ENCODE measurements at regions not wholly inside any gene's neighbourhood (a gene's known extent, or its start where the extent isn't known, plus 50 kb on each side); places are given as distances from the start of the nearest gene placed in this dataset.
A peak's percentile ranks its signal among the peaks of the same experiment; 100 is the strongest.
"Not testable (repeated sequence)": the region's sequence is repeated elsewhere in the genome, so short reads cannot be mapped to it uniquely, and the experiment has no call there.

- Histone ChIP-seq H3K9me2 (replicated peaks; ENCODE audit: insufficient read depth, low read length) (no peaks in the 10 kb centered on the region), H3K79me2 (ENCODE audit: low read length) (no peaks in the 10 kb centered on the region), H3K27me3 (ENCODE audit: low read length) (no peaks in the 10 kb centered on the region), H3K9me3 (ENCODE audit: low read length) (no peaks in the 10 kb centered on the region), H3K9ac (ENCODE audit: low read length) (no peak overlapping the region), H3K4me2 (ENCODE audit: low read depth, low read length, poor library complexity, severe bottlenecking) (no peak overlapping the region), H2AFZ (ENCODE audit: low read length) (no peak overlapping the region), H3K4me1 (ENCODE audit: low read length) (no peaks in the 10 kb centered on the region), H4K20me1 (ENCODE audit: insufficient read depth, low read depth, low read length) (no peaks in the 10 kb centered on the region), H3K27ac (ENCODE audit: low read length) (no peak overlapping the region), H3K36me3 (ENCODE audit: insufficient read depth, low read length) (no peaks in the 10 kb centered on the region), H3K4me3 (ENCODE audit: low read length) (no peak overlapping the region)
- peak; percentile 71 for DNase-seq
Measured at GRCh38 chr21:36615274-36615964, 83.5 kb upstream of the SIM2 start.

GRCh38 chr21:36616773-36617172 lies 82.1 kb upstream of the SIM2 start:
- not testable (repeated sequence) for H3K4me3 ChIP-seq (ENCODE audit: low read length); DNase-seq; H4K20me1 ChIP-seq (ENCODE audit: insufficient read depth, low read depth, low read length); H3K79me2 ChIP-seq (ENCODE audit: low read length); H3K9me2 ChIP-seq (replicated peaks; ENCODE audit: insufficient read depth, low read length); H3K4me1 ChIP-seq (ENCODE audit: low read length); H3K27me3 ChIP-seq (ENCODE audit: low read length); H3K27ac ChIP-seq (ENCODE audit: low read length); H2AFZ ChIP-seq (ENCODE audit: low read length); H3K9me3 ChIP-seq (ENCODE audit: low read length); H3K4me2 ChIP-seq (ENCODE audit: low read depth, low read length, poor library complexity, severe bottlenecking); H3K9ac ChIP-seq (ENCODE audit: low read length); H3K36me3 ChIP-seq (ENCODE audit: insufficient read depth, low read length)

- not testable (repeated sequence) for H3K79me2 ChIP-seq (ENCODE audit: low read length); H3K4me3 ChIP-seq (ENCODE audit: low read length); H3K36me3 ChIP-seq (ENCODE audit: insufficient read depth, low read length); H3K27ac ChIP-seq (ENCODE audit: low read length); H3K9ac ChIP-seq (ENCODE audit: low read length); H3K9me2 ChIP-seq (replicated peaks; ENCODE audit: insufficient read depth, low read length); H2AFZ ChIP-seq (ENCODE audit: low read length); H3K27me3 ChIP-seq (ENCODE audit: low read length); DNase-seq; H3K4me1 ChIP-seq (ENCODE audit: low read length); H3K4me2 ChIP-seq (ENCODE audit: low read depth, low read length, poor library complexity, severe bottlenecking); H3K9me3 ChIP-seq (ENCODE audit: low read length); H4K20me1 ChIP-seq (ENCODE audit: insufficient read depth, low read depth, low read length)
Measured at GRCh38 chr21:36621794-36622193, 77.1 kb upstream of the SIM2 start.

GRCh38 chr21:36624105-36624504 lies 74.8 kb upstream of the SIM2 start:
- Histone ChIP-seq H2AFZ (ENCODE audit: low read length) (no peak overlapping the region), H3K9ac (ENCODE audit: low read length) (no peak overlapping the region), H3K4me1 (ENCODE audit: low read length) (no peaks in the 10 kb centered on the region), H3K4me3 (ENCODE audit: low read length) (no peak overlapping the region), H3K9me3 (ENCODE audit: low read length) (no peaks in the 10 kb centered on the region), H3K27me3 (ENCODE audit: low read length) (no peaks in the 10 kb centered on the region), H3K4me2 (ENCODE audit: low read depth, low read length, poor library complexity, severe bottlenecking) (no peak overlapping the region), H3K36me3 (ENCODE audit: insufficient read depth, low read length) (no peaks in the 10 kb centered on the region), H3K79me2 (ENCODE audit: low read length) (no peaks in the 10 kb centered on the region), H4K20me1 (ENCODE audit: insufficient read depth, low read depth, low read length) (no peaks in the 10 kb centered on the region), H3K27ac (ENCODE audit: low read length) (no peak overlapping the region), H3K9me2 (replicated peaks; ENCODE audit: insufficient read depth, low read length) (no peaks in the 10 kb centered on the region)
- DNase-seq = no peak

GRCh38 chr21:36626791-36627190 lies 72.1 kb upstream of the SIM2 start:
- no peak overlapping the region for H3K27ac ChIP-seq (ENCODE audit: low read length)
- H3K9me2 ChIP-seq (replicated peaks; ENCODE audit: insufficient read depth, low read length) = no peaks in the 10 kb centered on the region
- no peak for DNase-seq
- no peak overlapping the region for H3K4me2 ChIP-seq (ENCODE audit: low read depth, low read length, poor library complexity, severe bottlenecking)
- no peaks in the 10 kb centered on the region for H3K9me3 ChIP-seq (ENCODE audit: low read length)
- no peak overlapping the region for H3K9ac ChIP-seq (ENCODE audit: low read length)
- no peaks in the 10 kb centered on the region for H3K4me1 ChIP-seq (ENCODE audit: low read length)
- H2AFZ ChIP-seq (ENCODE audit: low read length) = no peak overlapping the region
- H3K36me3 ChIP-seq (ENCODE audit: insufficient read depth, low read length) = no peaks in the 10 kb centered on the region
- no peaks in the 10 kb centered on the region; the same call in 1 of the 2 replicates for H4K20me1 ChIP-seq (ENCODE audit: insufficient read depth, low read depth, low read length)
- no peaks in the 10 kb centered on the region for H3K79me2 ChIP-seq (ENCODE audit: low read length)
- H3K27me3 ChIP-seq (ENCODE audit: low read length) = no peaks in the 10 kb centered on the region
- H3K4me3 ChIP-seq (ENCODE audit: low read length) = no peak overlapping the region

- H3K27me3 ChIP-seq (ENCODE audit: low read length) = no peaks in the 10 kb centered on the region
- H4K20me1 ChIP-seq (ENCODE audit: insufficient read depth, low read depth, low read length) = no peaks in the 10 kb centered on the region; the same call in 1 of the 2 replicates
Measured at GRCh38 chr21:36627242-36627641, 71.7 kb upstream of the SIM2 start.

GRCh38 chr21:36628106-36628505 lies 70.8 kb upstream of the SIM2 start:
- Histone ChIP-seq H3K4me2 (ENCODE audit: low read depth, low read length, poor library complexity, severe bottlenecking) (no peak overlapping the region), H3K27ac (ENCODE audit: low read length) (no peak overlapping the region), H3K9ac (ENCODE audit: low read length) (no peak overlapping the region), H2AFZ (ENCODE audit: low read length) (no peak overlapping the region), H3K36me3 (ENCODE audit: insufficient read depth, low read length) (no peaks in the 10 kb centered on the region), H4K20me1 (ENCODE audit: insufficient read depth, low read depth, low read length) (no peaks in the 10 kb centered on the region; the same call in 1 of the 2 replicates), H3K9me3 (ENCODE audit: low read length) (no peaks in the 10 kb centered on the region), H3K79me2 (ENCODE audit: low read length) (no peaks in the 10 kb centered on the region), H3K27me3 (ENCODE audit: low read length) (no peaks in the 10 kb centered on the region), H3K4me1 (ENCODE audit: low read length) (no peaks in the 10 kb centered on the region), H3K9me2 (replicated peaks; ENCODE audit: insufficient read depth, low read length) (no peaks in the 10 kb centered on the region), H3K4me3 (ENCODE audit: low read length) (no peak overlapping the region)
- no peak for DNase-seq

More at GRCh38 chr21:36627242-36627641, 71.7 kb upstream of the SIM2 start:
- Histone ChIP-seq H3K4me1 (ENCODE audit: low read length) (no peaks in the 10 kb centered on the region), H3K36me3 (ENCODE audit: insufficient read depth, low read length) (no peaks in the 10 kb centered on the region), H3K79me2 (ENCODE audit: low read length) (no peaks in the 10 kb centered on the region), H3K4me3 (ENCODE audit: low read length) (no peak overlapping the region), H3K9me2 (replicated peaks; ENCODE audit: insufficient read depth, low read length) (no peaks in the 10 kb centered on the region), H3K9me3 (ENCODE audit: low read length) (no peaks in the 10 kb centered on the region), H3K27ac (ENCODE audit: low read length) (no peak overlapping the region), H2AFZ (ENCODE audit: low read length) (no peak overlapping the region), H3K4me2 (ENCODE audit: low read depth, low read length, poor library complexity, severe bottlenecking) (no peak overlapping the region), H3K9ac (ENCODE audit: low read length) (no peak overlapping the region)
- no peak for DNase-seq

GRCh38 chr21:36628761-36629460 lies 70.0 kb upstream of the SIM2 start:
- DNase-seq = no peak
- H3K4me2 ChIP-seq (ENCODE audit: low read depth, low read length, poor library complexity, severe bottlenecking) = no peak overlapping the region
- H3K4me3 ChIP-seq (ENCODE audit: low read length) = no peak overlapping the region
- no peaks in the 10 kb centered on the region for H3K9me3 ChIP-seq (ENCODE audit: low read length)
- H3K9me2 ChIP-seq (replicated peaks; ENCODE audit: insufficient read depth, low read length) = no peaks in the 10 kb centered on the region
- no peak overlapping the region for H3K27ac ChIP-seq (ENCODE audit: low read length)
- H3K27me3 ChIP-seq (ENCODE audit: low read length) = no peaks in the 10 kb centered on the region
- no peak overlapping the region for H3K9ac ChIP-seq (ENCODE audit: low read length)
- no peaks in the 10 kb centered on the region for H3K4me1 ChIP-seq (ENCODE audit: low read length)
- no peaks in the 10 kb centered on the region; the same call in 1 of the 2 replicates for H4K20me1 ChIP-seq (ENCODE audit: insufficient read depth, low read depth, low read length)
- no peaks in the 10 kb centered on the region for H3K79me2 ChIP-seq (ENCODE audit: low read length)
- no peak overlapping the region for H2AFZ ChIP-seq (ENCODE audit: low read length)
- H3K36me3 ChIP-seq (ENCODE audit: insufficient read depth, low read length) = no peaks in the 10 kb centered on the region

Data from Karpas-422 (cell line).